Keratinocyte (primary cell): ENCODE measurements at regions not wholly inside any gene's neighbourhood (a gene's known extent, or its start where the extent isn't known, plus 50 kb on each side); places are given as distances from the start of the nearest gene placed in this dataset.

Experiments
- CTCF ChIP-seq, 3 experiments: IDR thresholded peaks in 1 of 3; conservative IDR thresholded peaks in 1 of 3; optimal IDR thresholded peaks in 1 of 3; 2 replicates in 2 of 3; 3 replicates in 1 of 3; pipeline versions ENCODE3 to v1.5.1; 2011; ENCODE audit warnings: low read length in 3 of 3, mild to moderate bottlenecking in 3 of 3, moderate library complexity in 2 of 3, control low read depth in 1 of 3, inconsistent platforms in 1 of 3; ENCODE audit not compliant: insufficient read depth in 2 of 3; ENCODE audit errors: extremely low read depth in 1 of 3
- EZH2 ChIP-seq: IDR thresholded peaks from one replicate; pipeline ENCODE4 v1.6.1; 2012; ENCODE audit warnings: inconsistent platforms, mild to moderate bottlenecking, low read length, moderate library complexity

GRCh38 chr1:55443175-55443915 is 228.2 kb upstream of the USP24 start:
- TF ChIP-seq CTCF (optimal IDR thresholded peaks at IDR 0.05 in 1 of 3, IDR thresholded peaks at IDR 0.05 in 1 of 3, conservative IDR thresholded peaks at IDR 0.05 in 1 of 3; ENCODE audit: extremely low read depth in 1 of 3, insufficient read depth in 2 of 3, low read length in 3 of 3): no peak
- TF ChIP-seq EZH2: no peak
